NCI-H2196 (cell line): ENCODE measurements at regions not wholly inside any gene's neighbourhood (a gene's known extent, or its start where the extent isn't known, plus 50 kb on each side); places are given as distances from the start of the nearest gene placed in this dataset.

ENCODE experiments used
- DNase-seq: peaks from one replicate; lab custom pipeline; 2025; ENCODE audit not compliant: unreplicated experiment; lab: John Stamatoyannopoulos, UW

GRCh38 chr5:162323466-162323865 lies 255.9 kb downstream of the GABRG2 start:
- DNase-seq = no peak

- no peak for DNase-seq
Measured at GRCh38 chr5:162324328-162324727, 256.8 kb downstream of the GABRG2 start.

- no peak for DNase-seq
Measured at GRCh38 chr5:162325143-162325727, 257.7 kb downstream of the GABRG2 start.

GRCh38 chr5:162334944-162335343 lies 267.4 kb downstream of the GABRG2 start:
- DNase-seq = no peak

- no peak for DNase-seq
Measured at GRCh38 chr5:162360373-162360931, 292.9 kb downstream of the GABRG2 start.

- no peak for DNase-seq
Measured at GRCh38 chr5:162372256-162372655, 304.7 kb downstream of the GABRG2 start.

- no peak for DNase-seq
Measured at GRCh38 chr5:162377895-162378294, 310.3 kb downstream of the GABRG2 start.

GRCh38 chr5:162382839-162383238 lies 315.3 kb downstream of the GABRG2 start:
- no peak for DNase-seq

- no peak for DNase-seq
Measured at GRCh38 chr5:162384225-162384624, 316.7 kb downstream of the GABRG2 start.

- no peak for DNase-seq
Measured at GRCh38 chr5:162391833-162392232, 324.3 kb downstream of the GABRG2 start.

- DNase-seq = no peak
Measured at GRCh38 chr5:162392336-162392735, 324.8 kb downstream of the GABRG2 start.

- DNase-seq = no peak
Measured at GRCh38 chr5:162393534-162393933, 326.0 kb downstream of the GABRG2 start.

GRCh38 chr5:162407614-162408013 lies 340.0 kb downstream of the GABRG2 start:
- no peak for DNase-seq

- no peak for DNase-seq
Measured at GRCh38 chr5:162410365-162410764, 342.8 kb downstream of the GABRG2 start.

- DNase-seq = no peak
Measured at GRCh38 chr5:162429142-162429541, 361.6 kb downstream of the GABRG2 start.

- no peak for DNase-seq
Measured at GRCh38 chr5:162434281-162434680, 366.7 kb downstream of the GABRG2 start.

- DNase-seq = no peak
Measured at GRCh38 chr5:162436055-162436454, 368.5 kb downstream of the GABRG2 start.

- no peak for DNase-seq
Measured at GRCh38 chr5:162444129-162444762, 376.7 kb downstream of the GABRG2 start.

- no peak for DNase-seq
Measured at GRCh38 chr5:162456086-162456485, 388.5 kb downstream of the GABRG2 start.

- no peak for DNase-seq
Measured at GRCh38 chr5:162466011-162466410, 398.4 kb downstream of the GABRG2 start.

- no peak for DNase-seq
Measured at GRCh38 chr5:162473041-162473714, 405.6 kb downstream of the GABRG2 start.

- no peak for DNase-seq
Measured at GRCh38 chr5:162474239-162474638, 406.7 kb downstream of the GABRG2 start.
